Kidney glomerular epithelial cell (primary cell): ENCODE measurements at regions not wholly inside any gene's neighbourhood (a gene's known extent, or its start where the extent isn't known, plus 50 kb on each side); places are given as distances from the start of the nearest gene placed in this dataset.

ENCODE experiments used
- DNase-seq: peaks from one replicate; lab custom pipeline; 2025; lab: John Stamatoyannopoulos, UW

GRCh38 chr15:96097661-96098060 lies 232.8 kb upstream of the NR2F2 start:
- DNase-seq = no peak

GRCh38 chr15:96102631-96103030 lies 227.9 kb upstream of the NR2F2 start:
- DNase-seq = no peak

DNA sequence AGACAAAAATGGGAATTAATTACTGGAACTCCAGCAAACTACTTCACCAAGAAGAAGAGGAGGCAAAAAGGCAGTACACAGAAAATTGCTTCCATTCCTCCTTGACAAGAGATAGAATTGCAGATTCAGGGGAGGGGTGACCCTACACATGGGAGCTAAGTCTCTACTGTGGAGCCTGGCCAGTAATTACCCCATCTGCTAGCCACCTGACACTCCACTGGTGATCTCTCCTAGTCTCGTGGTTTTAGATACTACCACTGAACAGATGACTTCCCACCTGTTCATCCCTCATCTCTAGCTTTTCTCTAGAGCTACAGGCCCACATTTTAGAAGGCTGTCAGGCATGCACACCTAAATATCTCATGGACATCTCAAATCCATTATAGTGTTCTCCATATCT lies 224.3 kb upstream of the NR2F2 start:
- DNase-seq = no peak

GRCh38 chr15:96106628-96107027 lies 223.9 kb upstream of the NR2F2 start:
- DNase-seq = no peak

DNA sequence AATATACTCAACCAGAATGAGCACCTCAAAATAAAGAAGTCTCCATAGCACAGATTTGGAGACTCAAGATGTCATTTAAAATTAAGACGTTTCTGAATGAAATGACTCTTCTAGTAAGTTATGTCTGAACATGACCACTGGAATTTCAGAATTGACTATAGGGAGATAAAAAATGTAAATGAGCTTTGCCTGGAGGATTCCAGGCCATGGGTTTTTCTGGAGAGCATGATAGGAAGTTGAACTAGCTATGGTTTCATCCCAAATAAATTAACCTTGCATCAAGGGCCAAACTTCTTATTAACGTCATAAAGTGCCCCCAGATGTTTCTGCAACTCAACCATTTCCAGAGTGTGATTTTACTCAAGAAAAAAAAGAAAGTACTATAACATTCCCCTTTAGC lies 222.6 kb upstream of the NR2F2 start:
- no peak for DNase-seq

- DNase-seq = no peak
Observed at GRCh38 chr15:96108405-96108804, 222.1 kb upstream of the NR2F2 start.

DNA sequence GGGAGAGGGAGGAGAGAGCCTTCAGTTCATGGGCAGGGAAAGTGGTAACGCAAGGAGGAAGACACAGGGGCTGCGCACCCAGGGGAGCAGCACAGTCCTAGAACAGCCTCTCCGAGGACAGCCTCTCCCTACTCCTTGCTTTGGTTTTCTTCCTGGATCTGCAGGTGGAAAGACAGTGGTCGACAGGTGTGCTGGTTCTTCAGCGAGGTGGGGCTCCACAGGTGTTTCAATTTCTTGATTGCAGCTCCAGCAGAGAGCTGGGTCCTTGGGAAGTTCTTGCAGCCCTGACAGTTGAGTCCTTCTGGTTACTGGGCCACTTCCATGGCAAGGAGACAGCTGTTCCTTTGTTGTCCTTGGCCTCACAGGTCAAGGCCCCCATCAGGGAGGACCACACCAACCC lies 220.7 kb upstream of the NR2F2 start:
- no peak for DNase-seq

- DNase-seq = no peak
Observed at GRCh38 chr15:96112018-96112417, 218.5 kb upstream of the NR2F2 start.

DNA sequence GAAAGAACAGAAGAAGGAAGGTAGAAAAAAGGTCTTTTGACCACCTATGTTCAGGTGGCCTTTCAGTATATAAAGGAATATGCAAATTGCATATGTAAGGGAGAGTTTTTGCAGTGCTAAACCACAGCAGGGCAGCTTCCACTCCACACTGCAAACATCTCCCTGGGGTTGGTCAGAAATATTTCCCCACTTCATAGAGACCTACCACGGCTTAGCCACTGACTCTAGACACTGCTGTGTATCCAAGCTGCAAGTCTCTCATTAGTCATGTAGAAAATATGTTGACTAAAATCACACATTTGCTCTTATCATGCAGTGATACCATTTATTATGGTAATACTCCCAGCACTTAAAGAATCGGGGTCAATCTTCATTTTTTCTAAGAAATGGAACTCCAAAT lies 214.9 kb upstream of the NR2F2 start:
- DNase-seq = peak; percentile 86

DNA sequence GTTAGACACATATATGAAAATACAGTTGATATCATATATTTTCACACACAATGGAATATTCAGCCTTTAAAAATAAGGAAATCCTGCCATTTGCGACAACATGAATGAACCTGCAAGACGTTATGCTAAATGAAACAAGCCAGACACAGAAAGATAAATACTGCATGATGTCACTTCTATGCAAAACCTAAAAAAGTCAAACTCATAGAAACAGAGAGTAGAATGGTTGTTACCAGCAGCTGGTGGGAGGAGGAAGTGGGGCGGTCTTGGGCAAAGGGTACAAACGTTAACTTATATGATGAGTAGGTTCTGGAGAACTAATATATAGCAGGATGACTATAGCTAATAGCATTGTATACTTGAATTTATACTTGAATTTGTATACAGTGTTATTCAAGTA lies 213.2 kb upstream of the NR2F2 start:
- no peak for DNase-seq

GRCh38 chr15:96119734-96120133 lies 210.8 kb upstream of the NR2F2 start:
- no peak for DNase-seq

- DNase-seq = no peak
Observed at GRCh38 chr15:96121086-96121920, 209.2 kb upstream of the NR2F2 start.

DNA sequence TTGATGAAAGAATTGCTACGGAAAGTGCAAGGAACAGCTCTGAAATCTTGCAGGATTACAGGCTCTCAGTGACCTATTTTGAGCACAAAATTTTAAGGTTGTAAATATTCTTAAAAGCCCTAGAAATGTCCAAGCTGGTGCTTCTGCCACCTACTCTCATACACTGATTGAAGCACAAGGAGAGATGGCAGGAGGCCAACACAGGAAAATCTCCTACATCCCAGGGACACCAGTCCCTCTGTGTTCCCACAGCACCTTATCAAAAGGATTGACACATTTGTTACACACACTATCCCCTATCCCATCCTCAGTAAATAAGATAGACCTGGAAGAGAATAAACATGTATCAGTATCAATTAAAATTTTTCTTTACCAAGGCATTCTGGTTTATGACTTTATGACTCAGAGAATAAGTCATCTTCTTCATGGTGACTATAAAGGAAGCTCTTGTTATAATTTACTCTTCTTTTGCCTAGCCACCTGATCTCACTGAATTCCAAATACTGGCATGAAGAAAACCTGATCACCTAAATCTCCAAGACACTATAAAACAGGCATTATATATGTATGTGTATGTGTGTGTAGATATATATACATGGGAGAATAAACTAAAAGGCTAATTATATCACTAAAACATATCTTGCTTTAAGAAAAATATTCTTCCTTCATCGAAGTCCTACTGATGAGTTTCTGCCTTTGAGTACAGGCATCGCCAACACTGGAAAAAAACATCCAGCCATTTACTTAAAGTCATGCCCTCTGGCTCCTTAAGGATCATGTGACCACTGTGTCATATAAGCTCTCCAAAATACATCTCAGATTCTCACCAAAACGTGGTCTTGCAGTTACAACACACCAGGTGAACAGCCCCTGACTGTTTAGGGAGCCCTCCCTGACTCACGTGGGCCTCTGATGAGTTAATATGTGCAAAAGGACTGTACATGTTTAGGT lies 208.1 kb upstream of the NR2F2 start:
- DNase-seq = peak; percentile 44

DNA sequence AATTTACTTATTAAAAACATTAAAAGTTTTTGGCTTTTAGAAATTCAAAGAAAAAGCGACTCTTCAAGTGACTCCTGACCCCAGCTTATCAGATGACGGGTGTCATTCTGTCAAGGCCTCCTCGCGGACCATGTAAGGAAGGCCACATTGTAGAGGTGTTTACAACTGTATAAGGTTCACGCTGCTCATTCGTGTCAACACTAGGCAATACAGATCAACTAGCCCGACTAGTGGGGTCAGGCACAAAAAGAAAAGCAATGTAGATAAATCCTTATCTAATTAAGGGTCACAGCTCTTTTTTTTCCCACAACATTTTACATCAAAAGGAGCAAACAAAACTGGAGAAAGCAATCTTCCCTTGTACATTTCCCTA lies 207.5 kb upstream of the NR2F2 start:
- no peak for DNase-seq

GRCh38 chr15:96123630-96124187 lies 206.8 kb upstream of the NR2F2 start:
- peak; percentile 23 for DNase-seq

DNA sequence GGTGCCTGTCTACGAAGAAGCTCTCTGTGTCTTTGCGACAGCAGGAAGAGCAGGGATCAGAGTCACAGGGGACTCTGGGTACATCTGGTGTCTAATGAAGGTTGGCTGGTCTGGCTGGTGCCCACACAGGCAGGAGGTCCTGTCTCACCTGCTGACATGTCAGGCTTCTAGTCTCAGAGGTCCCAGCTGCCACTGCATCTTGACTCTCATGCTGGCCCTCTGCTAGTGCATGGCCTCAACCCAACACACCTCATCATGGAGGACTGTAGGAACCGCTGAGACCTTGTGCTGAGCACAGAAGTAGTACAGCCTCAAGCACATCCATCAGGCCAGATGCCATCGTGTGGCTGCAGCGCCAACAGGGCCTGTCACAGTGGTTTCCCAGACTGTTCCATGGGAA lies 206.1 kb upstream of the NR2F2 start:
- DNase-seq = no peak

DNA sequence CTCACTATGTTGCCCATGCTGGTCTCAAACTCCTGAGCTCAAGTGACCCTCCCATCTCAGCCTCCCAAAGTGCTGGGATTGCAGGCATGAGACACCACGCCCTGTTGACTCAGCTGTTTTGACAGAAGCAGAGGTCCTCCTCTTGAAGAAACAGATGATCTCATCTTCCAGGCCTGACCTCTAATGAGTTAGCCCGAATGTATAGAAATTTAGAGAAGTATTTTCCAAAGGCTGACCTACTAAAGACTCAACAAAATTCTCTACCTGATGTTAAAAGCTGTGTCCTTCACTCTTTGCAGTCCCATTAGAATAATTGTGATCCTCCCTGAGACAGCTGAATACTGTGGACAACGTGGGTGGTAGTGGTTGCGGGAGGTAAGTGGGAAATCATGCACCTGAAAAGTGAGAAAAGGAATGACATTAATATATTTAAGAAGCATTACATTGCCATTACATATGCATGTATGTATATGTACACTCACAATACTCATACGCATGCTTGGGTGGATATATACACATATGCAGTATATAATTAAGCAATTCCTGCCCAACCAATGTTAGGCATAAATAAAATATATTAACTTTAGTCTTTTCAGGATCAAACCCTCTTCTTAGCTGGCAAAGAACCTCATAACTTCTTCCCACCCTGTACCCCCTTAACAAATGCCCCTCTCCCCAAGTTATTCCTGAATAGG lies 204.6 kb upstream of the NR2F2 start:
- DNase-seq = no peak

DNA sequence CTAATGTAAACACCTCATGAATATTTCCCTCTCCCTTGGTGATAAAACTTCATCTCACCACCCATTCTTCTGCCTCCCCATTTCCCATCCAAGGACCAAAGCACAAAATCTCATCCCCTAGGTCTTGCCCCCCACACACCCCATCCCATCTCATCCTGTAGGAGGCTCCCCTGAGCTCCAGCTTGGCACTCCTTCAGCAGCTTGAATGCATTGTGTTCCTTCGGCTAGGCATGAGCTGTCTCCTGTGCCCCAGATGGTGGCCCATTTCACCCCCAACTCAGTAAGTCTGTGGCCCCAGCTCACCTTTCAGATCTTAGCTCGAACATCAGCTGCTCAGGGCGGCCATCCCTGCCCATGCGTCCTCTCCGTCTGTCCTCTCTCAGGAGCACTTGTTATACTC lies 203.6 kb upstream of the NR2F2 start:
- DNase-seq = no peak

DNA sequence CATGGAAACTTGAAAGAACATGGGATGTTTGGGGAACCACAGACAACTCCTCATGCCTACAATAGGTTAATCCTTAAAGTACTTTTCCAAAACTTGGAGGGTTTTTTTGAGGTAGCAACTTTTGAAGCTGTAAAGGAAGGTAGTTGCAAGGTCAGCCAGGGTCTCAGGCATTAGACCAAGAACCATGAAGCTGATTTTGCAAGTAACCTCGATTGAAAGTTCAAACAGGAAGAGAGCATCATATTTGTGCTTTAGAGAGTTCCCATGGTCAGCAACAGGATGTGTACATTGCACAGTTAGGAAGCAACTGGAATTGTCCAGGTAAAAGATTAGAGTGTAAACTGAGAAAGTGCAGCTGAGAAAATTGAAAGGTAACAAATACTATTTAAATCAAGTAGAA lies 199.8 kb upstream of the NR2F2 start:
- no peak for DNase-seq

GRCh38 chr15:96132126-96132525 lies 198.4 kb upstream of the NR2F2 start:
- no peak for DNase-seq

DNA sequence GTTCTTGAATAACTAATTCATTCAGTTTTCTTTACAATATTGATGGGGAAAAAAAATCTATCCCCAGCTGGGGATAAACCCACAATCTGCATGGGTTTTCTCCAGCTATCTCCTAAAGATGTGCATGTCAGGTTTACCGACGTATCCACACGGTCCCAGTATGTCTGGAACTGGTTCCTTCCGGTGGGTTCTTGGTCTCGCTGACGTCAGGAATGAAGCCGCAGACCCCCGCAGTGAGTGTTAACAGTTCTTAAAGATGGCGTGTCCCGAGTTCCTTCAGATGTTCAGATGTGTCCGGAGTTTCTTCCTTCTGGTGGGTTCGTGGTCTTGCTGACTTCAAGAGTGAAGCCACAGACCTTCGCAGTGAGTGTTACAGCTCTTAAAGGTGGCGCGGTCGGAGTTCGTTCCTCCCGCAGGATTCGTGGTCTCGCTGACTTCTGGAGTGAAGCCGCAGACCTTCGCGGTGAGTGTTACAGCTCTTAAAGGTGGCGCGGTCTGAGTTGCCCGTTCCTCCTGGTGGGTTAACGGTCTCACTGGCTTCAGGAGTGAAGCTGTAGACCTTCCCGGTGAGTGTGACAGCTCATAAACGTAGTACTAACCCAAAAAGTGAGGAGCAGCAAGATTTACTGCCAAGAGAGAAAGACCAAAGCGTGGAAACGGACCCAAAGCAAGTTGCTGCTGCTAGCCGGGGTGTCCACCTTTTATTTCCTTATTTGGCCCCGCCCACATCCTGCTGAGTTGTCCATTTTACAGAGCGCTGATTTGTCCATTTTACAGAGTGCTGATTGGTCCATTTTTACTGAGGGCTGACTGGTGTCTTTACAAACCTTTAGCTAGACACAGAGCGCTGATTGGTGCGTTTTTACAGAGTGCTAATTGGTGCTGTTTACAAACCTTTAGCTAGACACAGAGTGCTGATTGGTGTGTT lies 195.1 kb upstream of the NR2F2 start:
- DNase-seq = no peak
